K562 (cell line): ENCODE measurements at regions not wholly inside any gene's neighbourhood (a gene's known extent, or its start where the extent isn't known, plus 50 kb on each side); places are given as distances from the start of the nearest gene placed in this dataset.
A peak's percentile ranks its signal among the peaks of the same experiment; 100 is the strongest.

Experiments used
- ATAC-seq: fragments of 200-7000 bp; cut with Tn5 transposase; 3 replicates; pipeline ENCODE4 v1.9.1; 2020; ENCODE audit warnings: moderate library complexity
- BruUV-seq: library from RNA; stranded (reverse); fragments of 400-500 nt; replicated peaks from 2 replicates; lab custom pipeline; 2021; lab: Mats Ljungman, UMichigan
- CTCF ChIA-PET: fragments of 300-600 bp; formaldehyde crosslinking; extraction: SDS; loops from one replicate; lab custom pipeline; 2021; ENCODE audit warnings: low intra/inter-chr PET ratio; lab: Yijun Ruan, JAX
- POLR2A ChIA-PET: fragments of 300-600, 350-650 bp; sonication (Branson Sonifier 250); formaldehyde crosslinking; extraction: SDS; loops from one replicate; lab custom pipeline; 2021; ENCODE audit warnings: antibody characterized with exemption, inconsistent platforms; lab: Yijun Ruan, JAX
- DNase-seq, 4 experiments: peaks; one replicate each; pipeline versions ENCODE4 v3.0.0 to v3.0.0-alpha.2; 2011 to 2018; ENCODE audit warnings: low spot score in 3 of 4, mixed read lengths in 3 of 4; ENCODE audit errors: extremely low read depth in 1 of 4
- FAIRE-seq: peaks from 2 replicates; lab custom pipeline; 2011; peaks lifted over from hg19 to GRCh38; lab: Jason Lieb, UNC
- H2AFZ ChIP-seq: 2 replicates; pipeline ENCODE4 v1.6.0; 2011; ENCODE audit warnings: low read depth, low read length, control low read depth, inconsistent platforms
- H3K27ac ChIP-seq: fragments of 200-600 bp; 3 replicates; pipeline ENCODE4 v1.8.0; 2011; ENCODE audit warnings: low read depth, mild to moderate bottlenecking, control low read depth, inconsistent platforms, low read length, moderate library complexity, mixed read lengths; ENCODE audit errors: extremely low read depth
- H3K27me3 ChIP-seq, 2 experiments: fragments of 300-600 bp in 1 of 2; 2 replicates in 1 of 2; 3 replicates in 1 of 2; pipeline versions ENCODE4 v1.6.0 to v1.8.0; 2011; ENCODE audit warnings: inconsistent platforms in 2 of 2, low read length in 2 of 2, mild to moderate bottlenecking in 1 of 2, mixed read lengths in 1 of 2, moderate library complexity in 1 of 2; ENCODE audit not compliant: control insufficient read depth in 2 of 2, insufficient read depth in 2 of 2
- H3K36me3 ChIP-seq: fragments of 300-600 bp; 3 replicates; pipeline ENCODE4 v1.8.0; 2011; ENCODE audit warnings: mild to moderate bottlenecking, low read length, inconsistent platforms; ENCODE audit not compliant: control insufficient read depth, insufficient read depth
- H3K4me1 ChIP-seq, 2 experiments: fragments of 200-600 bp in 1 of 2; replicated peaks in 1 of 2; 2 replicates in 1 of 2; 3 replicates in 1 of 2; pipeline versions ENCODE4 v1.5.1 to v1.8.0; 2011; ENCODE audit warnings: inconsistent platforms in 2 of 2, low read length in 2 of 2, mild to moderate bottlenecking in 1 of 2, mixed read lengths in 1 of 2, moderate library complexity in 1 of 2; ENCODE audit not compliant: control insufficient read depth in 2 of 2, insufficient read depth in 2 of 2
- H3K4me2 ChIP-seq: 2 replicates; pipeline ENCODE4 v1.6.1; 2011; ENCODE audit warnings: low read length, control low read depth, inconsistent platforms, mixed read lengths; ENCODE audit not compliant: insufficient read depth
- H3K4me3 ChIP-seq: fragments of 200-600 bp; sonication (generic), shearing (Covaris generic); 2 replicates; pipeline ENCODE4 v1.5.1; 2016; ENCODE audit warnings: control low read depth, inconsistent platforms
- H3K79me2 ChIP-seq: fragments of 200-600 bp; 3 replicates; pipeline ENCODE4 v1.8.0; 2011; ENCODE audit warnings: low read length, inconsistent platforms; ENCODE audit not compliant: control insufficient read depth, insufficient read depth
- H3K9ac ChIP-seq, 2 experiments: 2 replicates each; pipeline versions ENCODE4 v1.6.0 to v1.6.1; 2011; ENCODE audit warnings: low read depth in 2 of 2, low read length in 2 of 2, control low read depth in 1 of 2, inconsistent platforms in 1 of 2, mild to moderate bottlenecking in 1 of 2, mixed read lengths in 1 of 2; ENCODE audit not compliant: insufficient read depth in 1 of 2
- H3K9me1 ChIP-seq: one replicate; pipeline ENCODE4 v1.6.0; 2011; ENCODE audit warnings: inconsistent platforms, mild to moderate bottlenecking, low read length, moderate library complexity; ENCODE audit not compliant: control insufficient read depth, insufficient read depth
- H3K9me3 ChIP-seq: replicated peaks from 2 replicates; pipeline ENCODE4 v1.5.1; 2011; ENCODE audit warnings: low read depth, low read length, inconsistent platforms; ENCODE audit not compliant: control insufficient read depth, insufficient read depth
- H4K20me1 ChIP-seq: replicated peaks from 2 replicates; pipeline ENCODE4 v1.6.1; 2011; ENCODE audit warnings: low read length, inconsistent platforms, mixed read lengths; ENCODE audit not compliant: control insufficient read depth, insufficient read depth
- CBFA2T2 ChIP-seq: fragments of 450-650 bp; conservative IDR thresholded peaks from 2 replicates; pipeline ENCODE4 v1.6.1; 2017; ENCODE audit warnings: mild to moderate bottlenecking
- CREB1 ChIP-seq, 2 experiments: sonication (generic) in 1 of 2; formaldehyde crosslinking in 1 of 2; IDR thresholded peaks; 2 replicates each; pipeline versions ENCODE4 v1.6.1 to v1.8.0; 2012 to 2022; ENCODE audit warnings: inconsistent platforms in 1 of 2, mild to moderate bottlenecking in 1 of 2, missing genetic modification reagents in 1 of 2, moderate library complexity in 1 of 2
- E2F6 ChIP-seq, 2 experiments: IDR thresholded peaks; 2 replicates each; pipeline ENCODE4 v1.6.1; 2011; ENCODE audit warnings: borderline replicate concordance in 1 of 2, control low read depth in 1 of 2, low read depth in 1 of 2, low read length in 1 of 2, mild to moderate bottlenecking in 1 of 2, mixed read lengths in 1 of 2, moderate library complexity in 1 of 2; ENCODE audit not compliant: insufficient read depth in 1 of 2, insufficient read length in 1 of 2, poor library complexity in 1 of 2, severe bottlenecking in 1 of 2; ENCODE audit errors: extremely low read depth in 1 of 2
- EP300 ChIP-seq: IDR thresholded peaks from 2 replicates; pipeline ENCODE4 v1.6.1; 2012; ENCODE audit warnings: low read length, improper control_type of control experiment
- JUND ChIP-seq, 2 experiments: IDR thresholded peaks; 2 replicates in 1 of 2; 3 replicates in 1 of 2; pipeline ENCODE4 v1.6.1; 2011; ENCODE audit warnings: borderline replicate concordance in 2 of 2, low read depth in 2 of 2, low read length in 2 of 2, improper control_type of control experiment in 1 of 2, missing biosample characterization in 1 of 2, missing genetic modification characterization in 1 of 2, missing genetic modification reagents in 1 of 2
- LEF1 ChIP-seq: fragments of 450-650 bp; IDR thresholded peaks from 2 replicates; pipeline ENCODE4 v1.6.1; 2016; ENCODE audit warnings: mild to moderate bottlenecking
- MITF ChIP-seq: IDR thresholded peaks from 2 replicates; pipeline ENCODE4 v1.6.1; 2014; ENCODE audit warnings: antibody characterized with exemption
- OTX1 ChIP-seq: fragments of 450-650 bp; formaldehyde crosslinking; IDR thresholded peaks from 2 replicates; pipeline ENCODE4 v1.4.0; 2022; ENCODE audit warnings: mild to moderate bottlenecking
- SIRT6 ChIP-seq: IDR thresholded peaks from one replicate; pipeline ENCODE4 v1.6.1; 2012; ENCODE audit warnings: low read depth, mild to moderate bottlenecking, control low read depth, inconsistent platforms, low read length, moderate library complexity
- SLC30A9 ChIP-seq: fragments of 250-450 bp; sonication (Bioruptor Pico); IDR thresholded peaks from 2 replicates; pipeline ENCODE4 v1.8.0; 2022; ENCODE audit warnings: mild to moderate bottlenecking, moderate library complexity
- ZBTB17 ChIP-seq: fragments of 450-650 bp; formaldehyde crosslinking; IDR thresholded peaks from 2 replicates; pipeline ENCODE4 v1.4.0; 2020; ENCODE audit warnings: mild to moderate bottlenecking
- ZNF280A ChIP-seq: fragments of 450-650 bp; IDR thresholded peaks from 2 replicates; pipeline ENCODE4 v1.6.1; 2018; ENCODE audit warnings: mild to moderate bottlenecking, low read depth; ENCODE audit not compliant: partially characterized antibody
- ZNF644 ChIP-seq: fragments of 200-800 bp; sonication (Bioruptor generic); IDR thresholded peaks from 2 replicates; pipeline ENCODE4 v1.6.1; 2016; ENCODE audit warnings: low read depth, missing genetic modification characterization, missing compliant biosample characterization
- ZNF766 ChIP-seq: fragments of 200-800 bp; sonication (Bioruptor generic); conservative IDR thresholded peaks from 2 replicates; pipeline ENCODE4 v1.6.1; 2016; ENCODE audit warnings: missing genetic modification characterization, missing compliant biosample characterization
- WGBS: fragments of 100-300 bp; shearing (Covaris generic); methylation state at CpG from one replicate; pipeline ENCODE4 v1.1.6; 2016; ENCODE audit warnings: low coverage, mixed read lengths; ENCODE audit not compliant: insufficient coverage; ENCODE audit errors: missing lambda C conversion rate; 5-methylcytosine and 5-hydroxymethylcytosine counted together
- in situ Hi-C: fragments of 300-500 bp; cut with MboI; formaldehyde crosslinking; loops from 4 replicates; pipeline ENCODE4 v1.15.0; 2018; ENCODE audit warnings: inconsistent platforms, mixed read lengths
- intact Hi-C: fragments of 100-400 bp; cut with micrococcal nuclease; formaldehyde crosslinking; loops from 2 replicates; pipeline ENCODE4 v1.14.2; 2022

- no TSS peak for BruUV-seq
- ChIA-PET POLR2A (interaction anchor here (0.6 to 1.6 kb wide), 4 partner anchors 9 to 1200 kb away, joined by 3 to 4 read pairs (median 3); no protein-coding TSS in a partner anchor), CTCF (no interaction called here)
- Histone ChIP-seq H3K9me3 (no peaks in the 10 kb centered on the region), H3K36me3 (no peaks in the 10 kb centered on the region), H3K27me3 (peaks cover 5 to 31% of the 10 kb centered on the region in 2 experiments), H3K9ac (peak overlapping the region in 1 of 2 experiments; percentile 28; a peak in 1 of 4 replicates), H3K9me1 (no peaks in the 10 kb centered on the region), H3K4me3 (no peak overlapping the region), H3K27ac (no peak overlapping the region), H4K20me1 (peaks cover 28% of the 10 kb centered on the region), H3K4me2 (peak overlapping the region; percentile 49; the same call in 1 of the 2 replicates), H2AFZ (no peak overlapping the region), H3K79me2 (no peaks in the 10 kb centered on the region), H3K4me1 (peaks cover 15 to 45% of the 10 kb centered on the region in 2 experiments; a peak in 4 of 5 replicates)
- DNase-seq (peak; percentile 81 to 88 (median 84)), ATAC-seq (peak; percentile 94), FAIRE-seq (peak; percentile 98)
- intact Hi-C loops (no loop called here), in situ Hi-C loops (no loop called here)
- WGBS, result 3% methylated on average over 13 of the region's 13 CpGs
- peak; percentile 76 for TF ChIP-seq EP300
- TF ChIP-seq SIRT6, result no peak
- peak in 1 of 2 experiments; percentile 21 for TF ChIP-seq E2F6 (IDR thresholded peaks at IDR 0.05; ENCODE audit: borderline replicate concordance in 1 of 2, extremely low read depth in 1 of 2, insufficient read depth in 1 of 2, insufficient read length in 1 of 2, low read depth in 1 of 2, low read length in 1 of 2, poor library complexity in 1 of 2, severe bottlenecking in 1 of 2)
- peak; percentile 82; the same call in 1 of the 2 replicates for TF ChIP-seq LEF1
- no peak for TF ChIP-seq SLC30A9 (CRISPR knock-in tag)
- peak; percentile 61 for TF ChIP-seq JUND (IDR thresholded peaks at IDR 0.05; ENCODE audit: borderline replicate concordance, low read depth, low read length)
- TF ChIP-seq JUND (tag; IDR thresholded peaks at IDR 0.05; ENCODE audit: borderline replicate concordance, low read depth, low read length), result no peak; the same call in 2 of the 3 replicates
- TF ChIP-seq MITF, result peak; percentile 72
- TF ChIP-seq ZNF280A, result no peak
- TF ChIP-seq CBFA2T2, result peak; percentile 96
- TF ChIP-seq OTX1 (CRISPR knock-in tag), result 0 out of 2 replicates have a peak, but pooled peaks have one; percentile 77
- peak; percentile 41; the same call in 1 of the 2 replicates for TF ChIP-seq ZNF644
- peak; percentile 91 for TF ChIP-seq ZNF766
- 0 out of 2 replicates have a peak, but pooled peaks have one; percentile 58 for TF ChIP-seq ZBTB17
- peak; percentile 44; the same call in 1 of the 2 replicates for TF ChIP-seq CREB1 (IDR thresholded peaks at IDR 0.05)
- TF ChIP-seq CREB1 (CRISPR knock-in tag; IDR thresholded peaks at IDR 0.05), result peak; percentile 28; the same call in 1 of the 2 replicates
Measured at GRCh38 chr11:69905611-69906452, 86.6 kb upstream of the FGF3 start.
